SK-N-SH (cell line): ENCODE measurements at regions not wholly inside any gene's neighbourhood (a gene's known extent, or its start where the extent isn't known, plus 50 kb on each side); places are given as distances from the start of the nearest gene placed in this dataset.

Experiments
- CTCF ChIA-PET: fragments of 300-600, 350-600 bp; formaldehyde crosslinking; extraction: SDS; loops from one replicate; lab custom pipeline; 2021; lab: Yijun Ruan, JAX
- POLR2A ChIA-PET: fragments of 350-600 bp; sonication (Branson Sonifier 250); formaldehyde crosslinking; extraction: SDS; loops from one replicate; lab custom pipeline; 2020; ENCODE audit warnings: antibody characterized with exemption, inconsistent platforms; lab: Yijun Ruan, JAX
- DNase-seq: peaks from one replicate; pipeline ENCODE4 v3.0.0; 2012
- H2AFZ ChIP-seq: fragments of 200-600 bp; sonication (generic); 2 replicates; pipeline ENCODE4 v1.8.1; 2016; ENCODE audit warnings: antibody characterized with exemption, mild to moderate bottlenecking, low read depth
- H3F3A ChIP-seq: fragments of 200-600 bp; sonication (generic); replicated peaks from 2 replicates; pipeline ENCODE3; 2016; ENCODE audit warnings: antibody characterized with exemption, mild to moderate bottlenecking; ENCODE audit not compliant: insufficient read depth
- H3K27ac ChIP-seq, 2 experiments: fragments of 200-500 bp in 1 of 2; fragments of 200-600 bp in 1 of 2; sonication (Bioruptor generic) in 1 of 2; sonication (generic), shearing (Covaris generic) in 1 of 2; 2 replicates each; pipeline versions ENCODE4 v1.5.1 to v1.6.1; 2014 to 2016; ENCODE audit warnings: low read depth in 2 of 2, inconsistent platforms in 1 of 2, low read length in 1 of 2, mild to moderate bottlenecking in 1 of 2, mixed read lengths in 1 of 2
- H3K27me3 ChIP-seq: fragments of 200-600 bp; sonication (generic), shearing (Covaris generic); 2 replicates; pipeline ENCODE4 v1.6.1; 2016; ENCODE audit warnings: mixed run types; ENCODE audit not compliant: insufficient read depth
- H3K36me3 ChIP-seq, 2 experiments: fragments of 200-500 bp in 1 of 2; fragments of 200-600 bp in 1 of 2; sonication (Bioruptor generic) in 1 of 2; sonication (generic) in 1 of 2; replicated peaks in 1 of 2; 2 replicates each; pipeline versions ENCODE3 to v1.5.1; 2014 to 2016; ENCODE audit warnings: low read length in 1 of 2, mild to moderate bottlenecking in 1 of 2; ENCODE audit not compliant: insufficient read depth in 2 of 2, control insufficient read depth in 1 of 2
- H3K4me1 ChIP-seq, 2 experiments: fragments of 200-500 bp in 1 of 2; fragments of 200-600 bp in 1 of 2; sonication (Bioruptor generic) in 1 of 2; sonication (generic), shearing (Covaris generic) in 1 of 2; 2 replicates each; pipeline versions ENCODE4 v1.5.1 to v1.6.1; 2014 to 2016; ENCODE audit warnings: low read depth in 1 of 2, low read length in 1 of 2, mixed run types in 1 of 2; ENCODE audit not compliant: insufficient read depth in 2 of 2, control insufficient read depth in 1 of 2
- H3K4me2 ChIP-seq: fragments of 200-600 bp; sonication (generic), shearing (Covaris generic); 2 replicates; pipeline ENCODE4 v1.6.1; 2017; ENCODE audit warnings: mixed run types
- H3K4me3 ChIP-seq, 2 experiments: fragments of 200-500 bp in 1 of 2; fragments of 200-600 bp in 1 of 2; sonication (Bioruptor generic) in 1 of 2; sonication (generic), shearing (Covaris generic) in 1 of 2; 2 replicates each; pipeline versions ENCODE4 v1.5.1 to v1.8.1; 2014 to 2016; ENCODE audit warnings: low read depth in 2 of 2, inconsistent platforms in 1 of 2, low read length in 1 of 2, mild to moderate bottlenecking in 1 of 2, mixed read lengths in 1 of 2, moderate library complexity in 1 of 2
- H3K79me2 ChIP-seq: fragments of 200-600 bp; sonication (generic); 2 replicates; pipeline ENCODE4 v1.8.1; 2017; ENCODE audit warnings: mild to moderate bottlenecking; ENCODE audit not compliant: insufficient read depth
- H3K9ac ChIP-seq: fragments of 200-600 bp; sonication (generic); 2 replicates; pipeline ENCODE4 v1.6.1; 2017; ENCODE audit warnings: mixed run types
- H3K9me2 ChIP-seq: fragments of 200-600 bp; sonication (generic); 2 replicates; pipeline ENCODE4 v1.6.1; 2017; ENCODE audit warnings: mixed run types
- H3K9me3 ChIP-seq: fragments of 200-600 bp; sonication (generic); 2 replicates; pipeline ENCODE4 v1.6.1; 2017; ENCODE audit warnings: mixed run types, mild to moderate bottlenecking, moderate library complexity
- H4K20me1 ChIP-seq: fragments of 200-600 bp; sonication (generic); 2 replicates; pipeline ENCODE4 v1.6.1; 2017; ENCODE audit warnings: mild to moderate bottlenecking, mixed run types; ENCODE audit not compliant: insufficient read depth
- ELF1 ChIP-seq: IDR thresholded peaks from 2 replicates; pipeline ENCODE4 v1.4.0; 2012
- EP300 ChIP-seq, 2 experiments: IDR thresholded peaks; 2 replicates each; pipeline versions ENCODE4 v1.4.0 to v1.6.1; 2012; ENCODE audit warnings: borderline replicate concordance in 1 of 2, low read depth in 1 of 2, low read length in 1 of 2
- EZH2phosphoT487 ChIP-seq: fragments of 200-600 bp; sonication (generic); IDR thresholded peaks from 2 replicates; pipeline ENCODE4 v1.6.1; 2017; ENCODE audit warnings: low read depth, mixed run types, mild to moderate bottlenecking, antibody characterized with exemption, moderate library complexity, borderline replicate concordance
- FOXM1 ChIP-seq: IDR thresholded peaks from 2 replicates; pipeline ENCODE4 v1.4.0; 2012; ENCODE audit warnings: low read depth, mild to moderate bottlenecking
- GATA2 ChIP-seq: sonication (generic); formaldehyde crosslinking; IDR thresholded peaks from 2 replicates; pipeline ENCODE4 v1.5.0; 2020; ENCODE audit warnings: mild to moderate bottlenecking, missing genetic modification reagents
- IRF3 ChIP-seq: fragments of 150-350 bp; IDR thresholded peaks from 2 replicates; pipeline ENCODE4 v1.6.1; 2016; ENCODE audit warnings: mild to moderate bottlenecking, low read depth, low read length
- JUND ChIP-seq: IDR thresholded peaks from 2 replicates; pipeline ENCODE4 v1.4.0; 2012
- MAX ChIP-seq: IDR thresholded peaks from 2 replicates; pipeline ENCODE4 v1.4.0; 2012; ENCODE audit warnings: low read depth
- MEF2A ChIP-seq: IDR thresholded peaks from 2 replicates; pipeline ENCODE4 v1.4.0; 2012; ENCODE audit warnings: low read depth, borderline replicate concordance
- MXI1 ChIP-seq: IDR thresholded peaks from 2 replicates; pipeline ENCODE4 v1.6.1; 2012; ENCODE audit warnings: mild to moderate bottlenecking, low read depth, low read length, improper control_type of control experiment
- NRF1 ChIP-seq: IDR thresholded peaks from 2 replicates; pipeline ENCODE4 v1.6.1; 2012; ENCODE audit warnings: low read depth, mild to moderate bottlenecking, low read length
- POLR2AphosphoS5 ChIP-seq: IDR thresholded peaks from 2 replicates; pipeline ENCODE4 v1.6.1; 2012; ENCODE audit warnings: low read depth, low read length
- RAD21 ChIP-seq: IDR thresholded peaks from 2 replicates; pipeline ENCODE4 v1.6.1; 2012; ENCODE audit warnings: mild to moderate bottlenecking, low read length
- RCOR1 ChIP-seq: fragments of 150-350 bp; IDR thresholded peaks from 2 replicates; pipeline ENCODE4 v1.6.1; 2017; ENCODE audit warnings: antibody characterized with exemption, low read length
- REST ChIP-seq: IDR thresholded peaks from 2 replicates; pipeline ENCODE4 v1.6.1; 2012; ENCODE audit warnings: mild to moderate bottlenecking, low read depth, low read length, moderate library complexity
- RFX5 ChIP-seq: IDR thresholded peaks from 2 replicates; pipeline ENCODE4 v1.6.1; 2012; ENCODE audit warnings: mild to moderate bottlenecking, improper control_type of control experiment, low read length
- RXRA ChIP-seq: IDR thresholded peaks from 2 replicates; pipeline ENCODE4 v1.4.0; 2012; ENCODE audit warnings: low read depth, mild to moderate bottlenecking, borderline replicate concordance
- SIN3A ChIP-seq: IDR thresholded peaks from 2 replicates; pipeline ENCODE4 v1.6.1; 2012; ENCODE audit warnings: low read depth, mild to moderate bottlenecking, low read length, moderate library complexity, borderline replicate concordance
- SMC3 ChIP-seq: IDR thresholded peaks from 2 replicates; pipeline ENCODE4 v1.6.1; 2012; ENCODE audit warnings: low read depth, low read length, improper control_type of control experiment
- TAF1 ChIP-seq: IDR thresholded peaks from 2 replicates; pipeline ENCODE4 v1.6.1; 2012; ENCODE audit warnings: low read depth, mild to moderate bottlenecking, low read length, moderate library complexity, borderline replicate concordance
- TEAD4 ChIP-seq: IDR thresholded peaks from 2 replicates; pipeline ENCODE4 v1.4.0; 2012; ENCODE audit warnings: mild to moderate bottlenecking, borderline replicate concordance; ENCODE audit not compliant: insufficient read depth
- YY1 ChIP-seq: IDR thresholded peaks from 2 replicates; pipeline ENCODE4 v1.4.0; 2012; ENCODE audit warnings: low read depth, mild to moderate bottlenecking
- WGBS: methylation state at CpG from one replicate; pipeline ENCODE4 v1.1.6; 2017; ENCODE audit warnings: low lambda C conversion rate; 5-methylcytosine and 5-hydroxymethylcytosine counted together

GRCh38 chr22:34308101-34308500 lies 387.8 kb upstream of the LARGE1 start:
- no peaks in the 10 kb centered on the region for H3K79me2 ChIP-seq
- H4K20me1 ChIP-seq = no peaks in the 10 kb centered on the region
- no peaks in the 10 kb centered on the region for H3K36me3 ChIP-seq
- WGBS = 0% methylated on average over 3 of the region's 3 CpGs
- no peak overlapping the region for H3K27ac ChIP-seq
- no peak overlapping the region for H3K4me2 ChIP-seq
- H3K4me3 ChIP-seq = no peak overlapping the region
- H3K9me2 ChIP-seq = no peaks in the 10 kb centered on the region
- ChIA-PET POLR2A (no interaction called here), CTCF (interaction anchor here (1.4 kb wide), 1 partner anchor 716 kb away, joined by 3 read pairs; no protein-coding TSS in a partner anchor)
- DNase-seq = no peak
- no peaks in the 10 kb centered on the region for H3K9me3 ChIP-seq
- no peaks in the 10 kb centered on the region for H3K4me1 ChIP-seq
- H3F3A ChIP-seq = no peaks in the 10 kb centered on the region
- H3K27me3 ChIP-seq = no peaks in the 10 kb centered on the region
- no peak overlapping the region for H3K9ac ChIP-seq
- TF ChIP-seq IRF3 (no peak), TEAD4 (no peak), MAX (no peak), RFX5 (no peak), SIN3A (no peak), YY1 (no peak), NRF1 (no peak), ELF1 (no peak), TAF1 (no peak), MXI1 (no peak), RXRA (no peak), FOXM1 (no peak), RAD21 (no peak), RCOR1 (no peak), SMC3 (no peak), GATA2 (CRISPR knock-in tag) (no peak)
- no peak overlapping the region for H2AFZ ChIP-seq

GRCh38 chr22:34319346-34319745 lies 399.1 kb upstream of the LARGE1 start:
- Histone ChIP-seq H3K27me3 (no peaks in the 10 kb centered on the region), H3K9me2 (no peaks in the 10 kb centered on the region), H3K4me1 (no peaks in the 10 kb centered on the region), H3K9me3 (peaks cover 3% of the 10 kb centered on the region; the same call in 1 of the 2 replicates), H3K4me3 (no peak overlapping the region)
- POLR2A ChIA-PET = no interaction called here
- TF ChIP-seq RFX5 (no peak), GATA2 (CRISPR knock-in tag) (no peak), JUND (no peak), EP300 (IDR thresholded peaks at IDR 0.05; ENCODE audit: borderline replicate concordance in 1 of 2, low read depth in 1 of 2, low read length in 1 of 2) (no peak), MXI1 (no peak), SIN3A (no peak), REST (no peak), POLR2AphosphoS5 (no peak), IRF3 (no peak), EZH2phosphoT487 (no peak), MEF2A (no peak)
- TF ChIP-seq, all 33 proteins: peak for 0
- Histone ChIP-seq H3K36me3 (no peaks in the 10 kb centered on the region), H3K27ac (no peak overlapping the region), H3K9ac (no peak overlapping the region), H3K79me2 (no peaks in the 10 kb centered on the region), H3F3A (no peaks in the 10 kb centered on the region), H2AFZ (no peak overlapping the region), H4K20me1 (no peaks in the 10 kb centered on the region), H3K4me2 (no peak overlapping the region)
- DNase-seq = no peak
- CTCF ChIA-PET = no interaction called here
- WGBS = 10% methylated on average over 3 of the region's 3 CpGs
